Stomach (tissue), 4 donors: ENCODE measurements at regions not wholly inside any gene's neighbourhood (a gene's known extent, or its start where the extent isn't known, plus 50 kb on each side); places are given as distances from the start of the nearest gene placed in this dataset.

ENCODE experiments used
- CTCF ChIP-seq, 7 experiments: fragments of 450-650 bp in 4 of 7; fragments of 200-600 bp in 3 of 7; sonication (generic) in 3 of 7; IDR thresholded peaks; one replicate each; pipeline ENCODE4 v1.5.1; 2016 to 2019; ENCODE audit warnings: antibody characterized with exemption in 7 of 7, control low read depth in 2 of 7, mild to moderate bottlenecking in 1 of 7
- POLR2AphosphoS5 ChIP-seq, 3 donors: sonication (generic); formaldehyde crosslinking; IDR thresholded peaks; one replicate each; pipeline ENCODE4 v1.6.1; 2016; ENCODE audit warnings: antibody characterized with exemption in 3 of 3

- TF ChIP-seq CTCF (IDR thresholded peaks at IDR 0.05): no peak
- no peak for TF ChIP-seq POLR2AphosphoS5 (IDR thresholded peaks at IDR 0.05)
These were observed 336.9 kb upstream of the CDH20 start for GRCh38 chr18:60996326-60996725.
